Natural killer cell treated with Interleukin-12 subunit alpha and Interleukin-12 subunit beta and Interleukin-15 and Interleukin-18, amount 100 ng/mL, for 72 hours (primary cell): ENCODE measurements at regions not wholly inside any gene's neighbourhood (a gene's known extent, or its start where the extent isn't known, plus 50 kb on each side); places are given as distances from the start of the nearest gene placed in this dataset.

Source experiments
- ATAC-seq, 2 donors: fragments of 150-1000 bp; cut with Tn5 transposase in 1 of 2; sonication (Bioruptor Pico), chemical (Tn5 transposase) in 1 of 2; 2 replicates each; pipeline ENCODE4 v1.10.0; 2021
- DNase-seq: peaks from one replicate; pipeline ENCODE4 v3.0.0; 2022; ENCODE audit warnings: low spot score
- H3K27ac Mint-ChIP-seq, 2 donors: 1 replicate in 1 of 2; 2 replicates in 1 of 2; pipeline ENCODE4 v1.8.0; 2022; ENCODE audit warnings: mixed read lengths in 2 of 2, mild to moderate bottlenecking in 1 of 2, moderate library complexity in 1 of 2
- H3K27me3 Mint-ChIP-seq, 2 donors: 1 replicate in 1 of 2; 2 replicates in 1 of 2; pipeline ENCODE4 v1.8.0; 2022; ENCODE audit warnings: mixed read lengths in 2 of 2
- H3K36me3 Mint-ChIP-seq: one replicate; pipeline ENCODE4 v1.8.0; 2022; ENCODE audit warnings: mixed read lengths
- H3K4me1 Mint-ChIP-seq, 2 donors: 1 replicate in 1 of 2; 2 replicates in 1 of 2; pipeline ENCODE4 v1.8.0; 2022; ENCODE audit warnings: low read depth in 2 of 2, mixed read lengths in 2 of 2, mild to moderate bottlenecking in 1 of 2
- H3K4me3 Mint-ChIP-seq: one replicate; pipeline ENCODE4 v1.8.0; 2022; ENCODE audit warnings: mixed read lengths
- H3K9me3 Mint-ChIP-seq: 2 replicates; pipeline ENCODE4 v1.8.0; 2022; ENCODE audit warnings: mixed read lengths

GRCh38 chr2:118473846-118474540, 373.5 kb downstream of the EN1 start:
- H3K4me1 Mint-ChIP-seq: no peaks in the 10 kb centered on the region
- H3K27ac Mint-ChIP-seq: no peak overlapping the region
- ATAC-seq: no peak
- no peak overlapping the region for H3K4me3 Mint-ChIP-seq
- H3K27me3 Mint-ChIP-seq: peaks cover 10 to 12% of the 10 kb centered on the region in 2 donors
- H3K36me3 Mint-ChIP-seq: no peaks in the 10 kb centered on the region
- no peak for DNase-seq
- H3K9me3 Mint-ChIP-seq: no peaks in the 10 kb centered on the region

GRCh38 chr2:118473241-118473640, 374.2 kb downstream of the EN1 start:
- H3K4me3 Mint-ChIP-seq: no peak overlapping the region
- no peaks in the 10 kb centered on the region for H3K4me1 Mint-ChIP-seq
- H3K27me3 Mint-ChIP-seq: peaks cover 10 to 15% of the 10 kb centered on the region in 2 donors
- DNase-seq: no peak
- H3K27ac Mint-ChIP-seq: no peak overlapping the region
- no peaks in the 10 kb centered on the region for H3K9me3 Mint-ChIP-seq
- no peak for ATAC-seq
- no peaks in the 10 kb centered on the region for H3K36me3 Mint-ChIP-seq

DNA sequence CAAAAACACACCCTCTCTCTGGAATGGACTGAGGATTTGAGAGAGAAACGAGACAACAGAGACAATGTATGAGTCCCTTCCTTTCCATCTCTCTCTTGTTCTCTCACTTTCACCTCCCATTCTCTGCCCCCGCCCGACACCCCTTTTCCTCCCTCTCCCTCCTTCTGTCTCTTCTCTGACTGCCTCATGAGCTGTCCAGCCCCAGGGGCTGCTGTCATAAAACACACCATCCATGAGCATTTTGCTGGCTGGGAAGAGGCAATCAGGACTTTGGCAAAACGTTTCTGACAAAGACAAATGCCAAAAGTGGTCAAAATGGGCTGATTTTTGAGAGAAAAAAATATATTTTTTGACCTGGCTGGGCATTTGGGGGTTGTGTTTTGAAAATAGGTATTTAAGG, 377.2 kb downstream of the EN1 start:
- no peaks in the 10 kb centered on the region for H3K9me3 Mint-ChIP-seq
- no peak overlapping the region for H3K27ac Mint-ChIP-seq
- no peaks in the 10 kb centered on the region for H3K4me1 Mint-ChIP-seq
- peaks cover 8 to 23% of the 10 kb centered on the region in 2 donors for H3K27me3 Mint-ChIP-seq
- no peak for ATAC-seq
- H3K36me3 Mint-ChIP-seq: no peaks in the 10 kb centered on the region
- H3K4me3 Mint-ChIP-seq: no peak overlapping the region
- DNase-seq: no peak

GRCh38 chr2:118469103-118469502, 378.3 kb downstream of the EN1 start:
- H3K36me3 Mint-ChIP-seq: no peaks in the 10 kb centered on the region
- no peak for ATAC-seq
- peaks cover 5 to 23% of the 10 kb centered on the region in 2 donors for H3K27me3 Mint-ChIP-seq
- H3K4me3 Mint-ChIP-seq: no peak overlapping the region
- no peak overlapping the region for H3K27ac Mint-ChIP-seq
- no peak for DNase-seq
- H3K9me3 Mint-ChIP-seq: no peaks in the 10 kb centered on the region
- no peaks in the 10 kb centered on the region for H3K4me1 Mint-ChIP-seq

DNA sequence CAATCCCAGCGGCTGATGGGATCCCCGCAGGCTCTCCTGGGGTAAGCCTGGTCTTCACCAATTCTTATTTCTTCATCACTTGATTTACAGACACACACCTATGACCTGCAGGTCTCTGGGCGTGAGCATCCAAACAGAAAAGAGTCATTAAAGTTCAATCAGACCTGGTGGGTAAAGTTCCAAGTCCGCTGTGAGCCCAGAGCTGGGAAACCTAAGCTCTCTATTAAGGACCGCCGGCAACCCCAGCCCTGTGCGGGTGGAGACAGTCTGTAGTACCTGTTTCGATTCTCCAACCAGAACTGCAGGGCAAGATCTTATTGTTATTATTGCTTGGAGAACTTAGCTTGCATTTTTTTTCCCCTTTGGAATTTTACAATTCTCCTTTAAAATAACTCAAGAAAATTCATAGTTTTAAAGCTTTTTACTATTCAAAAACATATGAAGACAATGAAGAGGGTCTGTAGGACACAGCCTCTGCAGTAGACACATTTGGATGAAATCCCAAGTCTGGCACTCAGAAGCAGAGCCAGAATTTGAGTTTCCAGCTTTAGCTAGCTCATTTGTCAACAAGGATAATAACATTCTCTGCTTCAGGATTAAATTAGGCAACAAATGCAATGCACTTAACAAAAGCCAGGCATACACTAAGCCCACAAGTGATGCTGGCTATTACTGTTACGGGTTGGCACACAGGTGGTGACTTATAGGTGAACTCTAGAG, 376.4 kb downstream of the INSIG2 start:
- H3K4me3 Mint-ChIP-seq: no peak overlapping the region
- no peak for ATAC-seq
- H3K27me3 Mint-ChIP-seq: peaks cover 7 to 36% of the 10 kb centered on the region in 2 donors
- DNase-seq: no peak
- H3K9me3 Mint-ChIP-seq: no peaks in the 10 kb centered on the region
- no peaks in the 10 kb centered on the region for H3K36me3 Mint-ChIP-seq
- no peaks in the 10 kb centered on the region for H3K4me1 Mint-ChIP-seq
- H3K27ac Mint-ChIP-seq: no peak overlapping the region

GRCh38 chr2:118464046-118464445, 375.8 kb downstream of the INSIG2 start:
- ATAC-seq: no peak
- H3K4me1 Mint-ChIP-seq: no peaks in the 10 kb centered on the region
- H3K4me3 Mint-ChIP-seq: no peak overlapping the region
- H3K36me3 Mint-ChIP-seq: no peaks in the 10 kb centered on the region
- H3K27ac Mint-ChIP-seq: no peak overlapping the region
- peaks cover 3 to 30% of the 10 kb centered on the region in 2 donors for H3K27me3 Mint-ChIP-seq
- no peak for DNase-seq
- H3K9me3 Mint-ChIP-seq: no peaks in the 10 kb centered on the region

- Mint-ChIP-seq H3K27me3 (peaks cover 6 to 26% of the 10 kb centered on the region in 2 donors), H3K27ac (no peak overlapping the region), H3K36me3 (no peaks in the 10 kb centered on the region), H3K9me3 (no peaks in the 10 kb centered on the region), H3K4me1 (no peaks in the 10 kb centered on the region), H3K4me3 (no peak overlapping the region)
- DNase-seq (no peak), ATAC-seq (no peak)
Measured at GRCh38 chr2:118460425-118460824, 372.2 kb downstream of the INSIG2 start.

DNA sequence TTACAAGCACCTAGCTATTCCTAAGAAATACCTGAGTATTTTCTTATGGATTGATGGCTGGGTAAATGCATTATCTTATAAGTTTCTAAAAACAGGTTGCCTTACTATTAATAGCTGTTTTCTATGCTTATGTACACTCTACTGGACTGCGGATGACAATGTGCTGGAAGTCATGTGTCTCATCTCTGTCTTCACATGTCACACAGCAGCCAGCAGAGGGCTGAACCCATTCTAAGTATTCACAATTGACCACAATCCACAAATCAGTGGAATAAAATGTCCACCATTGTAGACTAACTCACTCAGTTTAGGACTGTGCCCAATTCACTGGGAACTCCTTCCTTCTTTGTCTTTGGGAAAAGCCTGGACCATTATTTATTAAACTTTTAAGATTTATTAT, 371.2 kb downstream of the INSIG2 start:
- no peak for ATAC-seq
- Mint-ChIP-seq H3K4me3 (no peak overlapping the region), H3K27ac (no peak overlapping the region), H3K4me1 (no peaks in the 10 kb centered on the region), H3K27me3 (peaks cover 9 to 34% of the 10 kb centered on the region in 2 donors), H3K36me3 (no peaks in the 10 kb centered on the region), H3K9me3 (no peaks in the 10 kb centered on the region)
- DNase-seq: no peak

DNA sequence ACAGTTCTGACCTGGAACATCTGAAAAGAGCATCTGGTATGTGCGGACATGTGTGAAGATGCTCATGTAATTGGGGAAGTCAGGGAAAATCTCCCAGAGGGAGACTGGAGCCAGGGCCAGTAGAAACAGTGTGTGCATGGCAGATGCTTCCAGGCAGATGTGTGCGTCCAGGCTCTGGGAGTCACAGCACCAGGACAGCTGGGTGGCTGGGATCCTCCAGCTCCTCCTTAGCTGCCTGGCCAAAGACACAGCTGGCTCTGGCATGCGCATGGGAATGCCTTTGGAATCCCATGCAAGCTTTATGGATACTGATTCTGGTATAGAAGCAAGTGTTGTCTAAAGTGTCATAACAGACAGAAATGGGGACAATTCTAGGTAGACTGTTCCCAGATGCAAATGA, 369.7 kb downstream of the INSIG2 start:
- Mint-ChIP-seq H3K9me3 (no peaks in the 10 kb centered on the region), H3K4me1 (no peaks in the 10 kb centered on the region), H3K36me3 (no peaks in the 10 kb centered on the region), H3K27me3 (peaks cover 7 to 37% of the 10 kb centered on the region in 2 donors), H3K4me3 (no peak overlapping the region), H3K27ac (no peak overlapping the region)
- DNase-seq (no peak), ATAC-seq (no peak)

DNA sequence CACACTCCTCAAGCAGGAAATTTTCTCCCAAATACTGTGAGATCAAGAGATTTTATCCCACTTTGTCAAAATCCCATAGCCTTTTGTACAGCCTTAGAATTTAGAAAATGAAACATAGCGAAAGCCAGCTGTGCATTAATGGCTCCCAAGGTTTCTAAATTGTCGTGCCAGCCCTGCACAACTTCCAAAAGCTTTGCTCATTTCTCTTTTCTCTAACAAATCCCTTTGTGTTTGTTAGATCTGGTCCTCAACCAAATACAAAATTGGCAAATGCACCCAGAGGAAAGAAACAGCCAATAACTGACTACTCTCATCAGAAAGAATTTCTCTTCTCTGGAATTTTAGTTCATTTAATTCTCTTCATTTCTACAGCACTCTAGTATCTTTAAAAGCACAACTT, 361.1 kb downstream of the INSIG2 start:
- Mint-ChIP-seq H3K27ac (no peak overlapping the region), H3K4me3 (no peak overlapping the region), H3K36me3 (no peaks in the 10 kb centered on the region), H3K4me1 (no peaks in the 10 kb centered on the region), H3K27me3 (peaks cover 0 to 20% of the 10 kb centered on the region in 2 donors), H3K9me3 (no peaks in the 10 kb centered on the region)
- DNase-seq (no peak), ATAC-seq (no peak)

DNA sequence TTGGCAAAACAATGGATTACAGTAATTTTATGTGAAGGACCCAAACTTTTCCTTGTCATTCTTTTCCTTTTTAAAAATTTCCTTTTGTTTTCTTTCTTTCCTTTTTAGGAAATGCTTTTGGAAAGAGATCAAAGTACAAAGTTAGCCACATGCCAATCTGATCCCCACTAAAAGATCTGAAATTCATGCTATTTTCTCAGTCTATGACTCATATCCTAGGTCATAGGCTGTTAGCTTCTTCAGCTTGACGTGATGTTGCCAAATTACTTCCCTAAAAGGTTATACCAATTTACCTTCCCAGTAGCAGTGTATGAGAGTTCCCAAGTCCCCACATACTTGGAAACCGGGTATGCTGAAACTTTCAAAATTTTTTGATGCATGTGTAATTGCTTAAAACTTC, 355.3 kb downstream of the INSIG2 start:
- peaks cover 0 to 8% of the 10 kb centered on the region in 2 donors for H3K27me3 Mint-ChIP-seq
- DNase-seq: no peak
- H3K4me3 Mint-ChIP-seq: no peak overlapping the region
- H3K9me3 Mint-ChIP-seq: peaks cover 3% of the 10 kb centered on the region
- H3K27ac Mint-ChIP-seq: no peak overlapping the region
- no peak for ATAC-seq
- H3K36me3 Mint-ChIP-seq: no peaks in the 10 kb centered on the region
- H3K4me1 Mint-ChIP-seq: no peaks in the 10 kb centered on the region

GRCh38 chr2:118442996-118443553, 354.8 kb downstream of the INSIG2 start:
- H3K36me3 Mint-ChIP-seq: no peaks in the 10 kb centered on the region
- no peak for DNase-seq
- H3K9me3 Mint-ChIP-seq: peaks cover 3% of the 10 kb centered on the region
- no peak for ATAC-seq
- H3K27me3 Mint-ChIP-seq: peaks cover 0 to 8% of the 10 kb centered on the region in 2 donors
- H3K27ac Mint-ChIP-seq: no peak overlapping the region
- no peaks in the 10 kb centered on the region for H3K4me1 Mint-ChIP-seq
- no peak overlapping the region for H3K4me3 Mint-ChIP-seq

- no peak overlapping the region for H3K4me3 Mint-ChIP-seq
- H3K27ac Mint-ChIP-seq: no peak overlapping the region
- no peaks in the 10 kb centered on the region for H3K36me3 Mint-ChIP-seq
- ATAC-seq: no peak
- H3K9me3 Mint-ChIP-seq: peaks cover 3% of the 10 kb centered on the region
- no peak for DNase-seq
- peaks cover 2 to 8% of the 10 kb centered on the region in 2 donors for H3K27me3 Mint-ChIP-seq
- H3K4me1 Mint-ChIP-seq: no peaks in the 10 kb centered on the region
Measured at GRCh38 chr2:118442046-118442445, 353.8 kb downstream of the INSIG2 start.

- Mint-ChIP-seq H3K4me1 (no peaks in the 10 kb centered on the region), H3K27ac (no peak overlapping the region), H3K36me3 (no peaks in the 10 kb centered on the region), H3K27me3 (peaks cover 3 to 13% of the 10 kb centered on the region in 2 donors), H3K9me3 (peaks cover 3% of the 10 kb centered on the region), H3K4me3 (no peak overlapping the region)
- ATAC-seq: no peak
- DNase-seq: no peak
Measured at GRCh38 chr2:118440404-118441098, 352.3 kb downstream of the INSIG2 start.
